Right lung (tissue), 2 donors: ENCODE measurements at regions not wholly inside any gene's neighbourhood (a gene's known extent, or its start where the extent isn't known, plus 50 kb on each side); places are given as distances from the start of the nearest gene placed in this dataset.

ENCODE experiments used
- DNase-seq, 2 donors: peaks; one replicate each; pipeline ENCODE4 v3.0.0-alpha.2; 2013

DNA sequence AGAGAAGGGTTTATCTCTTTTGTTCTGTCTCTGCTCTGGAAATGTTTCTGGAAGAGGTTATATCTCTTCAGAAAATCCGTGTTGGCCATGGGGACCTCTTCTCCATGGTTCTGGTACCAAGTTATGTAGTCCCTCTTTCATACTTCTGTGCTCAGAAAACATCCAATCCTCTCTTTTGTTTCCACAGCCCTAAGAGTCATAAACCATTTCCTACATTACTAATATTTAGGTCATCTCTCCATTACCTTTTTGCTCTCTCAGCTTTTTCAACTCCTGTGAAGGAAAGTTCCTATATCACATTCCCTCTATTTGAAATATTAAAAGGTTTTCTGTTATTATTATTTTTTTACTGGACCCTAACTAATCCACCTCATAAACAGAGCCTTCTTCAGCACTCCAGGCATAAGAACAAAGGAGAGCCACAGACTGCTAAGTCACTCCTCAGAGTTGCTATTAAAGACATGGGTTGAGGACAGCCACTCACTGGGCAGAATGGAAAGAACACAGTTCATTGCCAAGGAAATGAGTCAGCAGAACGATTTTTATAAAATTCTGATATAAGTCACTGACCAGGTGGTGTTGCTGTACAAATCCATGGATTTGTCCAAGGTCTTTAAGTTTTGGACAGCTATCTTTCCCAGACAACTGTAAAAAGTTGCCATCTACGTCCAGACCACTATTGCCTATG lies 122.4 kb upstream of the NPY2R start:
- DNase-seq, result no peak

DNA sequence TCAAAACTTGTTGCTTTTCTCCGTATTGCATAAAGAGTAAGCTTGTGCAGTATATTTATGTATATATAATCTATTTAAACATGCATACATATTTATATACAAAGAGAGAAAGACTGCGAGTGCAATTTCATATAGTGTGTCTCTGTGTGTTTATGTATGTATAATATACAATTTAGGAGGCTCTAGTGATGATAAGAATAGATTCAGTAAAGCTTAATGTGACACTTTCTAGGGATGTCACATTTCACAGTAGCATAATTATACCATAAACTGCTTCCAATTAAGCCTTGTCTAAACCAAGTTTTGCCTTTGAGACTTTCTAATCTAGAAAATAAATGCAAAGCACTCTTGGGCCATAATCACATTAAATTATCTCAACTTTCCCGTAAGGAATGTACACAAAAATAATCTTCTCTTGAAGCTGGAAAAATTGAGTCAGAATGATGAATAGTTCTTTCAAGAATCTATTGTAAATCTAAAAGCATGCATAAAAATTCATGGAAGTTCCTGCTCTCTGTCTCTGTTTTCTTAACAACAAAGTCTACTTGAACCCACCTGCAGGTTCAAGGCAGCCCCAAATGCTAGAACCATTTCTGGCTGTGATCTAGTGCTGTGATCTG lies 114.1 kb upstream of the NPY2R start:
- DNase-seq, result no peak

DNA sequence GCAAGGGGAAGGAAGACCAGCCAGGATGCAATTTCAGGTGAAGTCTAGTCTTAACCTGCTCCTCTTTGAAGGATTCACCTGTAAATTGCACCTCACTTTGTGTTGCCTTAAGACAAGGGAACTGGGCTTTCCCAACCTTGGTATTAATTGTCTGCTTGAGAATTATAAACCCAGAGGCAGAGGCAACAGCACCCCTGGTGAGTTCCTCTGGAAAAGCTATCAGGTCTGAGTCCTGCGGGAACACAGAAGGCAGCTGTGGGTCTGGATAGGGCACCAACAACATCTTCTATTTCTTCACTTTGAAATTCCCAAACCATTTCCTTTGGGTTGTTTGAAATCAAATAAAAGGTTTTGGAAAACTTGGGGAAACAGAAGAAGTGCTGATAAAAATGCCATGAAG lies 109.2 kb upstream of the NPY2R start:
- no peak for DNase-seq

DNA sequence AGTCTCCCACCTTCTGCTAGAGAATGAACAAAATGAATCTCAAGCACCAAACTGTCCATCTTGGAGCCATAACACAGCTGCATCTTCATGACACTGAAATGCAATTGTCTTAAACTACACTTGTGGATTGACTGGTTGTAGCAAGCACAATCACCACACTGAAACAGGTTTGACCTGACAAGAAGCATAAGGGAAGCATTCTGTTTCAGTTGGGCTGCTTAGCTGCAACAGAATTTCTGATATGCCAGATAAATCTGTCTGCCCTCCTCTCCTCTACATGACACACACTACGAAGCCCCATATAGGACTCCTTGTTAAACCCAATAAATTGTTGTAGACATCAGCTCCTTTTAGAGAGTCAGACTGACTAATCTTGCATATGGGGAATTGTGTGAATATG lies 101.8 kb upstream of the NPY2R start:
- no peak for DNase-seq

DNA sequence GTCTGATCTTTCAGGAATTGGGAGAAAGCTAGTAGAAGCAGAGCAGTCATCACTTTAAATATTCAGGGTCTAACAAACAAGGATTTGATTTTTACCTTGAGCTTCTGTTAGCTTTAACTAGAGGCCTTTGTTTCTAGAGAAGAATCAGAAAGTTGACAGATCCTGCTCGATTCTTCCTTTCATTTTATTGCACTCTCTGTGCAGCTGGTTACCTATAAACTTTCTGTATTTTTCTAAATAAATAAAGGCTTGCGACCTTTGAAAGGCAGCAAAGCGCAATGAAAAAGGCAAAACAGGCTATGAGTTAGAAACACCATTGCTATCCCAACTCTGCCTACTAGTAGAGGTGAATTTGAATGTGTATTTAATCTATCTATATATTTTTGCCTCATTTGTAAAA lies 101.4 kb upstream of the NPY2R start:
- no peak for DNase-seq

DNA sequence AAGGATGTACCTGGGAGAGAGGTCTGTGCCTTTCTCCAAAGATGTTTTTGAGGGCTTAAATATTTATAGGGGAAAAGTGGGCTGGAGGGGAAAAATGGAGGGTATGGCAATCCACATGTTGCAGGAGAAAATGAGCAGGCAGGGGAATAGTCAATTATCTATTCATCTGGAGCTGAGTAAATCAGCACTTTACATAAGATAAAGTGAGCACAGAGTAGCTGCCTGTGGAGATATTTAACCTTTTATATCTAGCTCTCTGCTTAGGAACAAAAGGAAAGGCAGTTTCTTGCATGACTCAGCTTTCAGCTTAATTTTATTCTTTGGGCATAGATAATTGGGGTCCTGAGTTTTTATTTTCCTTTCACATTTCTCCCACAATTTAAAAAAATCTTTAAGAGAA lies 93.6 kb upstream of the NPY2R start:
- DNase-seq, result no peak

DNA sequence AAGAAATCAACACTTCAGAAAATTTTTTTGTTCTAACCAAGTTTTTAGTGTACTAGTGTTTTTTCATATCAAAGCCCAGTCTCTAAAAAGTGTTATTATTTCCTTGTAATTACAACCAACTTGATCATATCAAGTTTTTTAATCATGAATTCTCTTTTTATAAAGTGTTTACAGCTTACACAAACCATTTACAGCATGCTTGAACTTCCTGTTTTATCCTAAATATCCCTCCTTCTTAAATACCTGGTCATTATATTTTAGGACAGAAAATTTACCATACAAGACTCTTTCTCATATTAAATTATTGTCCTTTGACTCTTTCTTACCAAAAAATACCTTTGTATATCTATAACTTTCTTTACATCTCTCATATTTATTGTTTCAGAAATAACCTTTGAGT lies 89.4 kb upstream of the NPY2R start:
- DNase-seq, result no peak

DNA sequence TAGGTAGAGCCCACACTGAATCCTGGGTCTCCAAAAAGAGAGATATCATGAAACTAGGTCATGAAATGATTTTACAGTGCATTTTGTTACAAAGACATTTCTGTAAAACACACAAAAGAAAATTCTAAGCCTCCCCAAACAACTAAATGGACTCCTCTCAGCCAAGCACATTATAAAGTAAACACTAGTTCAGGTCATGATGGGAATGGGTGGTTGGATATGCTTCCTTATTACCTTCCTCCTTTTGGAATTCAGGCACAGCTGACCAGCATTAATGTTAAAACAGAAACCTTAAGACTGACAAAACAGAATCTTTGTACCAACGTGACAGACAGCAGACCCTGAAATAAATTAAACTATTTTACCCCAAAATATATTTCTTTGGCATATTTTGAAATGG lies 87.9 kb upstream of the NPY2R start:
- no peak for DNase-seq

DNA sequence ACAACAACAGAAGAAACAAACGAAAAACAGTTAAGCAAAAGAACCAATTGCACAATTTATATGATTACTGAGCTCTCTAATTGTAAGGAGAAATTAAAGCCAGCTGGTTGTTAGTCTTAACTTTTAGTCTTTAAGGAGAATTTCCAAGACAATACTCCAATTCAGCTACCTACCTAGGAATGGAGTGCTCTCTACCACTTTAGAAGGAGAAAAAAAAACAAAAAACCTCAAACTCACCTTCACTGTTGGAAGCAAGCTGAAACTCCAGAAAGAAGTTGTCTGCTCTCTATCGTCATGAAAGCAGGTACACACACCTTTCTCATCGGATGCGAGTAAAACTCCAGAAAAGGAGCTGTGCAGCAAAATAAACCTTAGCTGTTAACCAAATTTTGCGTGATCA lies 86.1 kb upstream of the NPY2R start:
- DNase-seq, result no peak

DNA sequence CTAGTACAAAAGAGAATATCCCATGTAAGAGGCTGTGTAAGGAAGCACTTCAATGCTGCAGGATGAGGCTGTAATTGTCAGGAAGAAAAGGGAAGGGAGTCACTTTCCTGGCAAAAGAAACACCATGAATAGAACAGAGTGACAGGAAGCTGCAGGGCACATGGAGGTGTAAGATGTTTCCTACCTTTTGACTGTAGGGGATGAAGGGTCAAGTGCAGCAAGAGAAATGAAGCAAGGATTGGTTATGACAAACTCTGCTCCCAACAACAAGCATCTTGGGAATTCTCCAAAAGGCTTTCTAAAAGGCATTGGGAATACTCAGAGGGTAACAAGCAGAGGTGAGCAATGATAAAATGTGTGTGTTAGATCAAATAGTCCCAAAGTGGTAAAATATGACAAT lies 74.3 kb upstream of the NPY2R start:
- peak in 1 of 2 donors; percentile 1 for DNase-seq

DNA sequence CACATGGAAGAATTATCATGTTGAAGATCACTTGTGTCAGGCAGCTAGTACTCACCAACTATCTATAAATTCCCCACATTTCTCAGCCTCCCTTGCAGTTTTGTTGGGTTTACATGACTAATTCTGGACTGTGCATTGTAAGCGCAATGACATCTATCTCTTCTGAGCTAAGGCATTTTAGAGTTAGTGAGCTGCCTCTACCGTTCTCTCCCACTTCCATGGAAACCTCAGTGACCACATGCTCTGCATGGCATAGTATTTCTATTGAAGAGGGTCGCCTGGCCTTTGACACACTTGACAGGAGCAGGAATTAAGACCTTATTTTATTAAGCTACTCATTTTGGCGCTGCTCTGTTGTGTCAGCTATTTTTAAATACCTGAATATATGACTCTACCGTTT lies 67.5 kb upstream of the NPY2R start:
- no peak for DNase-seq

DNA sequence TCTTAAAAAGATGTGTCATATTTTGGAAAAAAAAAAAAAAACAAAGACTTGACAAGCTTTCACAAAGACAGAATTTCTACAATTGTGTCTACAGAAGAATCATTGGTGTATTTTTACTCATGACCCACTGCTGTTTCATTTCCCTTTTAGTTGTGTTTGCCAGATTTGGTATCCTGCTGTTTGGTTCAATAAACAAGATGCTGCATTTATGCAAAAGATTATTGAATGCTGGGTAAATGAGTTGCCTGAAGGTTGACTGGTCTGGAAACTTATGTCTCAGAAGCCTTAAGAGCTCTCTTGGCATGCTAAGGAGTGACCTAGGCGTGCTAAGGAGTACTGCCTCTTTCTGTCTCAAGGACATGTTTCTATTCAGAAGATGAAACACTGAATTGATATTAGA lies 64.9 kb upstream of the NPY2R start:
- DNase-seq, result no peak
